GM12878 (cell line): ENCODE measurements at regions not wholly inside any gene's neighbourhood (a gene's known extent, or its start where the extent isn't known, plus 50 kb on each side); places are given as distances from the start of the nearest gene placed in this dataset.

Experiments used
- ATAC-seq: fragments of 200-7000 bp; cut with Tn5 transposase; 3 replicates; pipeline ENCODE4 v1.9.1; 2020; ENCODE audit warnings: mild to moderate bottlenecking, moderate library complexity
- BruUV-seq: library from RNA; stranded (reverse); fragments of 400-500 nt; replicated peaks from 2 replicates; lab custom pipeline; 2021; lab: Mats Ljungman, UMichigan
- CTCF ChIA-PET: fragments of 300-600 bp; sonication (Branson Sonifier 250); formaldehyde crosslinking; extraction: SDS; loops from one replicate; lab custom pipeline; 2021; ENCODE audit warnings: inconsistent platforms; lab: Yijun Ruan, JAX
- POLR2A ChIA-PET: fragments of 350-600 bp; formaldehyde crosslinking; extraction: SDS; loops from one replicate; lab custom pipeline; 2021; ENCODE audit warnings: inconsistent platforms; lab: Charles Lee
- RAD21 ChIA-PET: fragments of 300-600 bp; sonication (Branson Sonifier 250); formaldehyde crosslinking; loops from one replicate; lab custom pipeline; 2023; ENCODE audit warnings: antibody characterized with exemption; ENCODE audit not compliant: unreplicated experiment; lab: Charles Lee
- SMC1A ChIA-PET: fragments of 300-600 bp; sonication (Branson Sonifier 250); formaldehyde crosslinking; loops from one replicate; lab custom pipeline; 2023; ENCODE audit not compliant: unreplicated experiment, uncharacterized antibody; lab: Charles Lee
- DNase-seq: peaks from one replicate; pipeline ENCODE4 v3.0.0-alpha.2; 2011; ENCODE audit warnings: low read depth, low spot score
- FAIRE-seq: peaks from 3 replicates; lab custom pipeline; 2011; peaks lifted over from hg19 to GRCh38; lab: Jason Lieb, UNC
- H2AFZ ChIP-seq: 2 replicates; pipeline ENCODE4 v1.6.0; 2011; ENCODE audit warnings: low read depth, low read length, control low read depth; ENCODE audit not compliant: control insufficient read depth
- H3K27ac ChIP-seq: 2 replicates; pipeline ENCODE4 v1.5.1; 2011; ENCODE audit warnings: control low read depth; ENCODE audit not compliant: control insufficient read depth, insufficient read depth
- H3K27me3 ChIP-seq, 2 experiments: replicated peaks in 1 of 2; 2 replicates each; pipeline versions ENCODE4 v1.6.0 to v1.6.1; 2011; ENCODE audit warnings: low read length in 1 of 2; ENCODE audit not compliant: control insufficient read depth in 2 of 2, insufficient read depth in 2 of 2
- H3K36me3 ChIP-seq, 2 experiments: 2 replicates each; pipeline ENCODE4 v1.5.1; 2011; ENCODE audit warnings: low read length in 1 of 2; ENCODE audit not compliant: control insufficient read depth in 2 of 2, insufficient read depth in 2 of 2
- H3K4me1 ChIP-seq: 2 replicates; pipeline ENCODE4 v1.6.1; 2011; ENCODE audit warnings: mild to moderate bottlenecking, low read length, moderate library complexity, mixed read lengths; ENCODE audit not compliant: control insufficient read depth, insufficient read depth
- H3K4me2 ChIP-seq: 2 replicates; pipeline ENCODE4 v1.6.0; 2011; ENCODE audit warnings: control low read depth; ENCODE audit not compliant: control insufficient read depth, insufficient read depth
- H3K4me3 ChIP-seq: fragments of 200-600 bp; sonication (generic); 2 replicates; pipeline ENCODE4 v1.5.1; 2016
- H3K79me2 ChIP-seq: 2 replicates; pipeline ENCODE4 v1.6.0; 2011; ENCODE audit warnings: low read length; ENCODE audit not compliant: control insufficient read depth, insufficient read depth
- H3K9ac ChIP-seq: 2 replicates; pipeline ENCODE4 v1.8.0; 2011; ENCODE audit warnings: low read length, control low read depth, mixed read lengths; ENCODE audit not compliant: control insufficient read depth, insufficient read depth
- H3K9me3 ChIP-seq: replicated peaks from 3 replicates; pipeline ENCODE4 v1.5.1; 2011; ENCODE audit warnings: mild to moderate bottlenecking, low read length; ENCODE audit not compliant: control insufficient read depth, insufficient read depth
- H4K20me1 ChIP-seq: 2 replicates; pipeline ENCODE4 v1.6.0; 2011; ENCODE audit not compliant: control insufficient read depth, insufficient read depth
- ATF7 ChIP-seq: fragments of 450-650 bp; IDR thresholded peaks from 2 replicates; pipeline ENCODE4 v1.6.1; 2016; ENCODE audit warnings: low read depth, mild to moderate bottlenecking
- CHD4 ChIP-seq: fragments of 200-600 bp; sonication (generic); IDR thresholded peaks from 2 replicates; pipeline ENCODE4 v1.6.1; 2016; ENCODE audit warnings: mild to moderate bottlenecking
- CUX1 ChIP-seq: IDR thresholded peaks from 2 replicates; pipeline ENCODE4 v1.6.1; 2012; ENCODE audit warnings: improper control_type of control experiment, low read depth, low read length; ENCODE audit not compliant: insufficient replicate concordance
- ESRRA ChIP-seq: IDR thresholded peaks from 2 replicates; pipeline ENCODE4 v1.6.1; 2012; ENCODE audit warnings: mild to moderate bottlenecking, low read length, improper control_type of control experiment
- FOXM1 ChIP-seq: IDR thresholded peaks from 2 replicates; pipeline ENCODE4 v1.6.1; 2012; ENCODE audit warnings: low read depth, mild to moderate bottlenecking, inconsistent platforms, low read length, moderate library complexity
- GABPA ChIP-seq: IDR thresholded peaks from 2 replicates; pipeline ENCODE4 v1.6.1; 2014; ENCODE audit warnings: antibody characterized with exemption, low read depth, mild to moderate bottlenecking, inconsistent platforms
- IRF5 ChIP-seq: fragments of 450-650 bp; IDR thresholded peaks from 2 replicates; pipeline ENCODE4 v1.6.1; 2017; ENCODE audit warnings: borderline replicate concordance
- ZNF384 ChIP-seq: IDR thresholded peaks from 2 replicates; pipeline ENCODE4 v1.6.1; 2012; ENCODE audit warnings: low read depth, mild to moderate bottlenecking, low read length, improper control_type of control experiment, borderline replicate concordance
- WGBS: methylation state at CpG from one replicate; pipeline ENCODE4 v1.1.6; 2016; ENCODE audit warnings: low lambda C conversion rate; ENCODE audit not compliant: insufficient replicate concordance, insufficient coverage; ENCODE audit errors: missing lambda C conversion rate; 5-methylcytosine and 5-hydroxymethylcytosine counted together
- in situ Hi-C: fragments of 300-500 bp; cut with MboI; formaldehyde crosslinking; loops from 9 replicates; pipeline ENCODE4 v1.14.3; 2018; ENCODE audit warnings: mixed read lengths
- intact Hi-C: fragments of 100-400 bp; cut with micrococcal nuclease; formaldehyde crosslinking; loops from one replicate; pipeline ENCODE4 v1.14.2; 2022; ENCODE audit not compliant: unreplicated experiment
- TF ChIP-seq, protein P1 (sequence below): IDR thresholded peaks from 2 replicates; pipeline ENCODE4 v1.6.1; 2012; ENCODE audit warnings: low read depth, low read length, improper control_type of control experiment

GRCh38 chr3:89974903-89975519, 867.6 kb downstream of the EPHA3 start:
- no TSS peak for BruUV-seq
- Histone ChIP-seq H3K9me3 (no peaks in the 10 kb centered on the region), H2AFZ (no peak overlapping the region), H3K27ac (no peak overlapping the region), H3K4me2 (no peak overlapping the region), H4K20me1 (no peaks in the 10 kb centered on the region), H3K9ac (no peak overlapping the region), H3K27me3 (no peaks in the 10 kb centered on the region), H3K79me2 (no peaks in the 10 kb centered on the region), H3K4me1 (no peaks in the 10 kb centered on the region), H3K36me3 (no peaks in the 10 kb centered on the region), H3K4me3 (no peak overlapping the region)
- ATAC-seq = no peak
- CTCF ChIA-PET = interaction anchor here (1.1 to 1.4 kb wide), 2 partner anchors 9 to 23 kb away, joined by 3 read pairs; no protein-coding TSS in a partner anchor
- intact Hi-C loops = no loop called here
- RAD21 ChIA-PET = interaction anchor here (1.6 kb wide), 1 partner anchor 83 kb away, joined by 4 read pairs; no protein-coding TSS in a partner anchor
- in situ Hi-C loops = no loop called here
- POLR2A ChIA-PET = no interaction called here
- TF ChIP-seq GABPA (no peak), ATF7 (peak; percentile 40; the same call in 1 of the 2 replicates)
- under 1% methylated on average over 5 of the region's 5 CpGs for WGBS
- FAIRE-seq = no peak
- no peak for DNase-seq
- SMC1A ChIA-PET = interaction anchor here (1.2 kb wide), 1 partner anchor 117 kb away, joined by 5 read pairs; no protein-coding TSS in a partner anchor

- H3K9ac ChIP-seq = no peak overlapping the region
- ATAC-seq (no peak), DNase-seq (no peak), FAIRE-seq (no peak)
- ChIA-PET CTCF (interaction anchor here (1.0 to 1.1 kb wide), 2 partner anchors 8 to 141 kb away, joined by 3 read pairs; no protein-coding TSS in a partner anchor), POLR2A (no interaction called here), SMC1A (interaction anchor here (0.8 to 0.9 kb wide), 2 partner anchors 87 to 211 kb away, joined by 3 to 4 read pairs; no protein-coding TSS in a partner anchor), RAD21 (no interaction called here)
- in situ Hi-C loops = no loop called here
- no peak overlapping the region for H3K4me2 ChIP-seq
- H4K20me1 ChIP-seq = no peaks in the 10 kb centered on the region
- intact Hi-C loops = no loop called here
- WGBS = 49% methylated on average over 2 of the region's 2 CpGs
- no TSS peak for BruUV-seq
- no peak overlapping the region for H3K4me3 ChIP-seq
- H3K9me3 ChIP-seq = no peaks in the 10 kb centered on the region
- H3K36me3 ChIP-seq = no peaks in the 10 kb centered on the region
- H2AFZ ChIP-seq = no peak overlapping the region
- no peaks in the 10 kb centered on the region for H3K27me3 ChIP-seq
- no peak overlapping the region for H3K27ac ChIP-seq
- no peaks in the 10 kb centered on the region for H3K79me2 ChIP-seq
- no peaks in the 10 kb centered on the region for H3K4me1 ChIP-seq
- TF ChIP-seq CHD4 = no peak
- TF ChIP-seq, protein P1, sequence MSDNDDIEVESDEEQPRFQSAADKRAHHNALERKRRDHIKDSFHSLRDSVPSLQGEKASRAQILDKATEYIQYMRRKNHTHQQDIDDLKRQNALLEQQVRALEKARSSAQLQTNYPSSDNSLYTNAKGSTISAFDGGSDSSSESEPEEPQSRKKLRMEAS = no peak
- no peak for TF ChIP-seq CUX1
- no peak for TF ChIP-seq ESRRA
- no peak for TF ChIP-seq GABPA
- TF ChIP-seq IRF5 = no peak
- TF ChIP-seq ZNF384 = no peak
- TF ChIP-seq FOXM1 = no peak
Observed at GRCh38 chr3:89983449-89983848, 876.0 kb downstream of the EPHA3 start.
